ENCODE measurements at regions not wholly inside any gene's neighbourhood (a gene's known extent, or its start where the extent isn't known, plus 50 kb on each side); places are given as distances from the start of the nearest gene placed in this dataset.
"Not testable (repeated sequence)": the region's sequence is repeated elsewhere in the genome, so short reads cannot be mapped to it uniquely, and the experiment has no call there.

GRCh38 chr14:71452987-71453386 lies 479.2 kb upstream of the RGS6 start:
- no peak for DNase-seq
- TF ChIP-seq CTCF (IDR thresholded peaks at IDR 0.05; ENCODE audit: low read depth, low read length, missing control alignments), result no peak
- H3K27ac ChIP-seq, result no peak overlapping the region
- no peaks in the 10 kb centered on the region for H3K27me3 ChIP-seq (replicated peaks)
- H3K4me3 ChIP-seq (ENCODE audit: low read depth, low read length), result no peak overlapping the region
- in situ Hi-C loops (cut with HindIII; ENCODE audit: low pct_ligation_motif_present, low sequenced_read_pairs), result no loop called here
- H3K36me3 ChIP-seq (replicated peaks), result no peaks in the 10 kb centered on the region

GRCh38 chr14:71454010-71454409 lies 478.2 kb upstream of the RGS6 start:
- H3K36me3 ChIP-seq (replicated peaks), result no peaks in the 10 kb centered on the region
- no peak overlapping the region for H3K4me3 ChIP-seq (ENCODE audit: low read depth, low read length)
- no peak overlapping the region for H3K27ac ChIP-seq
- H3K27me3 ChIP-seq (replicated peaks), result no peaks in the 10 kb centered on the region
- DNase-seq, result no peak
- TF ChIP-seq CTCF (IDR thresholded peaks at IDR 0.05; ENCODE audit: low read depth, low read length, missing control alignments), result no peak
- in situ Hi-C loops (cut with HindIII; ENCODE audit: low pct_ligation_motif_present, low sequenced_read_pairs), result no loop called here

- H3K4me3 ChIP-seq (ENCODE audit: low read depth, low read length), result no peak overlapping the region
- H3K27ac ChIP-seq, result no peak overlapping the region
- no peak for DNase-seq
- TF ChIP-seq CTCF (IDR thresholded peaks at IDR 0.05; ENCODE audit: low read depth, low read length, missing control alignments), result no peak
- no peaks in the 10 kb centered on the region for H3K36me3 ChIP-seq (replicated peaks)
- in situ Hi-C loops (cut with HindIII; ENCODE audit: low pct_ligation_motif_present, low sequenced_read_pairs), result no loop called here
- no peaks in the 10 kb centered on the region for H3K27me3 ChIP-seq (replicated peaks)
These were observed 477.5 kb upstream of the RGS6 start for GRCh38 chr14:71454513-71455332.

GRCh38 chr14:71460091-71460490 lies 472.1 kb upstream of the RGS6 start:
- H3K36me3 ChIP-seq (replicated peaks), result no peaks in the 10 kb centered on the region
- no peak for TF ChIP-seq CTCF (IDR thresholded peaks at IDR 0.05; ENCODE audit: low read depth, low read length, missing control alignments)
- no peak for DNase-seq
- H3K4me3 ChIP-seq (ENCODE audit: low read depth, low read length), result no peak overlapping the region
- no peak overlapping the region for H3K27ac ChIP-seq
- in situ Hi-C loops (cut with HindIII; ENCODE audit: low pct_ligation_motif_present, low sequenced_read_pairs), result no loop called here
- H3K27me3 ChIP-seq (replicated peaks), result no peaks in the 10 kb centered on the region

- in situ Hi-C loops (cut with HindIII; ENCODE audit: low pct_ligation_motif_present, low sequenced_read_pairs); DNase-seq; H3K27me3 ChIP-seq (replicated peaks); H3K27ac ChIP-seq; H3K36me3 ChIP-seq (replicated peaks); H3K4me3 ChIP-seq (ENCODE audit: low read depth, low read length): not testable (repeated sequence)
These were observed 470.6 kb upstream of the RGS6 start for GRCh38 chr14:71461617-71462016.

GRCh38 chr14:71463807-71464206 lies 468.4 kb upstream of the RGS6 start:
- TF ChIP-seq CTCF (IDR thresholded peaks at IDR 0.05; ENCODE audit: low read depth, low read length, missing control alignments), result no peak
- DNase-seq, result no peak
- no peak overlapping the region for H3K27ac ChIP-seq
- H3K27me3 ChIP-seq (replicated peaks), result no peaks in the 10 kb centered on the region
- in situ Hi-C loops (cut with HindIII; ENCODE audit: low pct_ligation_motif_present, low sequenced_read_pairs), result no loop called here
- no peak overlapping the region for H3K4me3 ChIP-seq (ENCODE audit: low read depth, low read length)
- H3K36me3 ChIP-seq (replicated peaks), result no peaks in the 10 kb centered on the region

Measured in brain microvascular endothelial cell (primary cell).